HCT116 (cell line): ENCODE measurements at regions not wholly inside any gene's neighbourhood (a gene's known extent, or its start where the extent isn't known, plus 50 kb on each side); places are given as distances from the start of the nearest gene placed in this dataset.

ENCODE experiments used
- ATAC-seq: fragments of 200-7000 bp; cut with Tn5 transposase; 2 replicates; pipeline ENCODE4 v1.9.1; 2020; ENCODE audit warnings: mild to moderate bottlenecking, moderate library complexity
- BruUV-seq: library from RNA; stranded (reverse); fragments of 400-500 nt; replicated peaks from 2 replicates; lab custom pipeline; 2021; lab: Mats Ljungman, UMichigan
- CTCF ChIA-PET: fragments of 300-600 bp; sonication (Branson Sonifier 250); formaldehyde crosslinking; loops from one replicate; lab custom pipeline; 2021; ENCODE audit warnings: antibody characterized with exemption; lab: Charles Lee
- POLR2A ChIA-PET: fragments of 300-600, 350-600 bp; sonication (Branson Sonifier 250); formaldehyde crosslinking; loops from one replicate; lab custom pipeline; 2021; ENCODE audit warnings: antibody characterized with exemption; lab: Charles Lee
- RAD21 ChIA-PET, 2 experiments: fragments of 300-600 bp; sonication (Branson Sonifier 250); formaldehyde crosslinking; loops; one replicate each; lab custom pipeline; 2023; ENCODE audit warnings: low total read pairs in 2 of 2; ENCODE audit not compliant: uncharacterized antibody in 2 of 2, unreplicated experiment in 2 of 2, low non-redundant PET in 1 of 2; lab: Charles Lee
- DNase-seq: peaks from one replicate; pipeline ENCODE4 v3.0.0-alpha.2; 2010; ENCODE audit warnings: low read depth, low spot score
- H2AFZ ChIP-seq: fragments of 200-600 bp; shearing (Covaris generic), sonication (generic); 2 replicates; pipeline ENCODE4 v1.6.1; 2017; ENCODE audit warnings: low read depth, mixed run types, mixed read lengths, antibody characterized with exemption, low read length; ENCODE audit not compliant: poor library complexity, severe bottlenecking
- H3K27ac ChIP-seq: 2 replicates; pipeline ENCODE4 v1.5.1; 2012; ENCODE audit warnings: low read depth, low read length
- H3K27me3 ChIP-seq: fragments of 200-600 bp; sonication (generic); 2 replicates; pipeline ENCODE4 v1.6.1; 2016; ENCODE audit warnings: mixed run types, low read length, mixed read lengths; ENCODE audit not compliant: insufficient read depth
- H3K36me3 ChIP-seq, 2 experiments: fragments of 200-500 bp in 1 of 2; fragments of 200-600 bp in 1 of 2; sonication (Bioruptor generic) in 1 of 2; sonication (generic) in 1 of 2; 2 replicates each; pipeline versions ENCODE4 v1.5.1 to v1.6.1; 2014 to 2016; ENCODE audit warnings: low read length in 2 of 2, inconsistent platforms in 1 of 2, mixed read lengths in 1 of 2, mixed run types in 1 of 2; ENCODE audit not compliant: insufficient read depth in 2 of 2, control insufficient read depth in 1 of 2
- H3K4me1 ChIP-seq, 2 experiments: fragments of 200-600 bp in 1 of 2; sonication (generic) in 1 of 2; 2 replicates each; pipeline versions ENCODE4 v1.5.1 to v1.6.1; 2012 to 2017; ENCODE audit warnings: low read length in 2 of 2, inconsistent platforms in 1 of 2, mild to moderate bottlenecking in 1 of 2, mixed read lengths in 1 of 2, mixed run types in 1 of 2, moderate library complexity in 1 of 2; ENCODE audit not compliant: insufficient read depth in 2 of 2, control insufficient read depth in 1 of 2
- H3K4me2 ChIP-seq: fragments of 200-600 bp; sonication (generic); 2 replicates; pipeline ENCODE4 v1.6.1; 2017; ENCODE audit warnings: mixed run types, low read length, mixed read lengths
- H3K4me3 ChIP-seq, 2 experiments: fragments of 200-600 bp in 1 of 2; sonication (generic) in 1 of 2; replicated peaks in 1 of 2; 2 replicates each; pipeline ENCODE4 v1.5.1; 2011 to 2016; ENCODE audit warnings: low read length in 2 of 2, control low read depth in 1 of 2, low read depth in 1 of 2, mild to moderate bottlenecking in 1 of 2, mixed read lengths in 1 of 2, mixed run types in 1 of 2
- H3K79me2 ChIP-seq: fragments of 200-600 bp; sonication (generic); 2 replicates; pipeline ENCODE4 v1.6.1; 2017; ENCODE audit warnings: mild to moderate bottlenecking, mixed run types, low read length, moderate library complexity, mixed read lengths; ENCODE audit not compliant: insufficient read depth
- H3K9ac ChIP-seq: fragments of 200-600 bp; sonication (generic); 2 replicates; pipeline ENCODE4 v1.6.1; 2016; ENCODE audit warnings: low read length, mixed read lengths
- H3K9me2 ChIP-seq: fragments of 200-600 bp; sonication (generic), shearing (Covaris generic); 2 replicates; pipeline ENCODE4 v1.6.1; 2017; ENCODE audit warnings: mixed run types, mild to moderate bottlenecking, moderate library complexity; ENCODE audit not compliant: insufficient read depth
- H3K9me3 ChIP-seq, 2 experiments: fragments of 200-500 bp in 1 of 2; fragments of 200-600 bp in 1 of 2; sonication (Bioruptor generic) in 1 of 2; sonication (generic) in 1 of 2; 2 replicates each; pipeline ENCODE4 v1.6.1; 2014 to 2017; ENCODE audit warnings: low read length in 2 of 2, mixed read lengths in 2 of 2, inconsistent platforms in 1 of 2, low read depth in 1 of 2, mild to moderate bottlenecking in 1 of 2, mixed run types in 1 of 2, moderate library complexity in 1 of 2; ENCODE audit not compliant: control insufficient read depth in 1 of 2, insufficient read depth in 1 of 2
- H4K20me1 ChIP-seq: fragments of 200-600 bp; sonication (generic), shearing (Covaris generic); 2 replicates; pipeline ENCODE4 v1.6.1; 2017; ENCODE audit warnings: mixed run types, mild to moderate bottlenecking, moderate library complexity; ENCODE audit not compliant: insufficient read depth
- ATF3 ChIP-seq: IDR thresholded peaks from 2 replicates; pipeline ENCODE4 v1.6.1; 2012
- CBX3 ChIP-seq: IDR thresholded peaks from 2 replicates; pipeline ENCODE4 v1.6.1; 2012; ENCODE audit warnings: low read depth
- CEBPB ChIP-seq: IDR thresholded peaks from 2 replicates; pipeline ENCODE4 v1.6.1; 2012; ENCODE audit warnings: low read depth
- EGR1 ChIP-seq: IDR thresholded peaks from 2 replicates; pipeline ENCODE4 v1.6.1; 2012; ENCODE audit warnings: low read depth
- EZH2phosphoT487 ChIP-seq: fragments of 200-600 bp; IDR thresholded peaks from 2 replicates; pipeline ENCODE4 v1.6.1; 2018; ENCODE audit warnings: antibody characterized with exemption, borderline replicate concordance
- FOSL1 ChIP-seq: IDR thresholded peaks from 2 replicates; pipeline ENCODE4 v1.6.1; 2012; ENCODE audit warnings: low read depth
- MAX ChIP-seq: IDR thresholded peaks from 2 replicates; pipeline ENCODE4 v1.6.1; 2012
- POLR2AphosphoS5 ChIP-seq: IDR thresholded peaks from 2 replicates; pipeline ENCODE4 v1.6.1; 2011; ENCODE audit warnings: mild to moderate bottlenecking, low read depth, low read length, moderate library complexity
- REST ChIP-seq: IDR thresholded peaks from 2 replicates; pipeline ENCODE4 v1.6.1; 2012; ENCODE audit warnings: low read depth
- SP1 ChIP-seq: IDR thresholded peaks from 2 replicates; pipeline ENCODE4 v1.6.1; 2012; ENCODE audit warnings: low read depth
- TCF7L2 ChIP-seq: IDR thresholded peaks from 2 replicates; pipeline ENCODE4 v1.7.0; 2011; ENCODE audit warnings: borderline replicate concordance, inconsistent platforms; ENCODE audit not compliant: insufficient read depth, insufficient read length; ENCODE audit errors: extremely low read depth
- intact Hi-C: fragments of 100-400 bp; cut with micrococcal nuclease; formaldehyde crosslinking; loops from 2 replicates; pipeline ENCODE4 v1.10.0; 2022

- H3K9ac ChIP-seq = no peak overlapping the region
- intact Hi-C loops = no loop called here
- no peak overlapping the region for H3K27ac ChIP-seq
- ChIA-PET POLR2A (no interaction called here), RAD21 (no interaction called here), CTCF (no interaction called here)
- no peak for DNase-seq
- H2AFZ ChIP-seq = no peak overlapping the region
- no peaks in the 10 kb centered on the region for H3K9me2 ChIP-seq
- no peaks in the 10 kb centered on the region for H3K36me3 ChIP-seq
- H3K9me3 ChIP-seq = peaks cover 11 to 15% of the 10 kb centered on the region in 2 experiments; a peak in 3 of 4 replicates
- H3K4me1 ChIP-seq = no peaks in the 10 kb centered on the region
- BruUV-seq = no TSS peak
- no peaks in the 10 kb centered on the region for H3K79me2 ChIP-seq
- H3K27me3 ChIP-seq = no peaks in the 10 kb centered on the region
- no peak for TF ChIP-seq SP1
- TF ChIP-seq FOSL1 = no peak
- TF ChIP-seq REST = no peak
- no peak for TF ChIP-seq CEBPB
- TF ChIP-seq CBX3 = no peak
- TF ChIP-seq EZH2phosphoT487 = no peak
- no peak for TF ChIP-seq POLR2AphosphoS5
- no peak for TF ChIP-seq MAX
- no peak for TF ChIP-seq TCF7L2
- no peak for TF ChIP-seq EGR1
- no peak for TF ChIP-seq ATF3
- no peak for ATAC-seq
- H3K4me2 ChIP-seq = no peak overlapping the region
- no peaks in the 10 kb centered on the region for H4K20me1 ChIP-seq
- H3K4me3 ChIP-seq = no peak overlapping the region
These were observed 1126.8 kb downstream of the CDH11 start for GRCh38 chr16:63995025-63995424.
